Mammary epithelial cell (primary cell): ENCODE measurements at regions not wholly inside any gene's neighbourhood (a gene's known extent, or its start where the extent isn't known, plus 50 kb on each side); places are given as distances from the start of the nearest gene placed in this dataset.

Experiments used
- EZH2 ChIP-seq: IDR thresholded peaks from 2 replicates; pipeline ENCODE4 v1.6.1; 2012; ENCODE audit warnings: low read length, inconsistent platforms, borderline replicate concordance
- TF ChIP-seq, protein P1 (sequence below), 2 donors: IDR thresholded peaks in 1 of 2; conservative IDR thresholded peaks in 1 of 2; 2 replicates each; pipeline ENCODE4 v1.5.1; 2011 to 2012; ENCODE audit warnings: inconsistent platforms in 2 of 2, low read length in 2 of 2, mild to moderate bottlenecking in 2 of 2, control low read depth in 1 of 2, low read depth in 1 of 2; ENCODE audit not compliant: insufficient read depth in 1 of 2; ENCODE audit errors: extremely low read depth in 1 of 2

DNA sequence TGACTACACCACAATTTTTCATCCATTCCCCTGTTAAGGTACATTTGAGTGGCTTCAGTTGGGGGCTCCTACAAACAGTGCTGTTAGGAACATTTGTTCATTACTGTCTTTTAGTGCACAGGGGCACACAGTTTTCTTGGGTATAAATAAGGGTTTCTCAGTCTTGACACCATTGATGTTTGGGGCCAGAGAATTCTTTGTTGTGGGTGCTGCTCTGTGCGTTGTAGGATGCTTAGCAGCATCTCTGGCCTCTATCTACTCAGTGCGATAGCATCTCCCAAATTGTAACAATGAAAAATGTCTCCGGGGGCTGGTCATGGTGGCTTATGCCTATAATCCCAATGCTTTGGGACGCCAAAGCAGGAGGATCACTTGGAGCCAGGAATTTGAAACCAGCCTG, 153.0 kb upstream of the MYL2 start:
- TF ChIP-seq, protein P1, sequence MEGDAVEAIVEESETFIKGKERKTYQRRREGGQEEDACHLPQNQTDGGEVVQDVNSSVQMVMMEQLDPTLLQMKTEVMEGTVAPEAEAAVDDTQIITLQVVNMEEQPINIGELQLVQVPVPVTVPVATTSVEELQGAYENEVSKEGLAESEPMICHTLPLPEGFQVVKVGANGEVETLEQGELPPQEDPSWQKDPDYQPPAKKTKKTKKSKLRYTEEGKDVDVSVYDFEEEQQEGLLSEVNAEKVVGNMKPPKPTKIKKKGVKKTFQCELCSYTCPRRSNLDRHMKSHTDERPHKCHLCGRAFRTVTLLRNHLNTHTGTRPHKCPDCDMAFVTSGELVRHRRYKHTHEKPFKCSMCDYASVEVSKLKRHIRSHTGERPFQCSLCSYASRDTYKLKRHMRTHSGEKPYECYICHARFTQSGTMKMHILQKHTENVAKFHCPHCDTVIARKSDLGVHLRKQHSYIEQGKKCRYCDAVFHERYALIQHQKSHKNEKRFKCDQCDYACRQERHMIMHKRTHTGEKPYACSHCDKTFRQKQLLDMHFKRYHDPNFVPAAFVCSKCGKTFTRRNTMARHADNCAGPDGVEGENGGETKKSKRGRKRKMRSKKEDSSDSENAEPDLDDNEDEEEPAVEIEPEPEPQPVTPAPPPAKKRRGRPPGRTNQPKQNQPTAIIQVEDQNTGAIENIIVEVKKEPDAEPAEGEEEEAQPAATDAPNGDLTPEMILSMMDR (conservative IDR thresholded peaks at IDR 0.05 in 1 of 2, IDR thresholded peaks at IDR 0.05 in 1 of 2; ENCODE audit: extremely low read depth in 1 of 2, insufficient read depth in 1 of 2, low read depth in 1 of 2, low read length in 2 of 2): no peak
- no peak for TF ChIP-seq EZH2
